Upper lobe of left lung (tissue), 6 donors: ENCODE measurements at regions not wholly inside any gene's neighbourhood (a gene's known extent, or its start where the extent isn't known, plus 50 kb on each side); places are given as distances from the start of the nearest gene placed in this dataset.
"Not testable (repeated sequence)": the region's sequence is repeated elsewhere in the genome, so short reads cannot be mapped to it uniquely, and the experiment has no call there.

Source experiments
- ATAC-seq, 2 donors: fragments of 200-7000 bp; cut with Tn5 transposase; one replicate each; pipeline ENCODE4 v1.9.1; 2022; ENCODE audit warnings: mild to moderate bottlenecking in 2 of 2, moderate library complexity in 2 of 2; ENCODE audit not compliant: low FRiP score in 2 of 2
- DNase-seq, 2 donors: peaks; one replicate each; pipeline ENCODE4 v3.0.0-alpha.2; 2019 to 2020
- H3K27ac ChIP-seq, 4 donors: fragments of 200-600 bp; sonication (generic); one replicate each; pipeline ENCODE4 v1.5.1; 2016 to 2019
- H3K27me3 ChIP-seq, 4 donors: fragments of 200-600 bp; sonication (generic); one replicate each; pipeline ENCODE4 v1.5.1; 2017 to 2019
- H3K36me3 ChIP-seq, 4 donors: fragments of 200-600 bp; sonication (generic); one replicate each; pipeline ENCODE4 v1.5.1; 2016 to 2019
- H3K4me1 ChIP-seq, 4 donors: fragments of 200-600 bp; sonication (generic); one replicate each; pipeline ENCODE4 v1.5.1; 2018 to 2019
- H3K4me3 ChIP-seq, 4 donors: fragments of 200-600 bp; sonication (generic); one replicate each; pipeline ENCODE4 v1.5.1; 2017 to 2019; ENCODE audit warnings: mild to moderate bottlenecking in 2 of 4, moderate library complexity in 1 of 4
- H3K9me3 ChIP-seq, 4 donors: fragments of 200-600 bp; sonication (generic); one replicate each; pipeline ENCODE4 v1.5.1; 2018 to 2019
- EP300 ChIP-seq, 4 donors: sonication (generic); formaldehyde crosslinking; IDR thresholded peaks; one replicate each; pipeline ENCODE4 v1.5.1; 2017; ENCODE audit warnings: antibody characterized with exemption in 4 of 4, control low read depth in 2 of 4
- POLR2A ChIP-seq, 4 donors: fragments of 450-650 bp; IDR thresholded peaks; one replicate each; pipeline ENCODE4 v1.5.1; 2016 to 2017; ENCODE audit warnings: antibody characterized with exemption in 4 of 4, mild to moderate bottlenecking in 2 of 4
- POLR2AphosphoS5 ChIP-seq, 2 donors: sonication (generic); formaldehyde crosslinking; IDR thresholded peaks; one replicate each; pipeline ENCODE4 v1.5.1; 2017; ENCODE audit warnings: antibody characterized with exemption in 2 of 2
- WGBS, 2 donors: methylation state at CpG; one replicate each; pipeline ENCODE4 v1.1.5; 2017 to 2018; 5-methylcytosine and 5-hydroxymethylcytosine counted together
- TF ChIP-seq, protein P1 (sequence below), 6 experiments: fragments of 450-650 bp in 4 of 6; fragments of 200-600 bp in 2 of 6; sonication (generic) in 2 of 6; IDR thresholded peaks; one replicate each; pipeline ENCODE4 v1.5.1; 2016 to 2019; ENCODE audit warnings: antibody characterized with exemption in 6 of 6
- donor health status: DM: no; HTN: no; CAD: no; lungs with moderate emphysema.
- donor health status: DM: no; HTN: yes; CAD: no; lungs with severe emphysema.

DNA sequence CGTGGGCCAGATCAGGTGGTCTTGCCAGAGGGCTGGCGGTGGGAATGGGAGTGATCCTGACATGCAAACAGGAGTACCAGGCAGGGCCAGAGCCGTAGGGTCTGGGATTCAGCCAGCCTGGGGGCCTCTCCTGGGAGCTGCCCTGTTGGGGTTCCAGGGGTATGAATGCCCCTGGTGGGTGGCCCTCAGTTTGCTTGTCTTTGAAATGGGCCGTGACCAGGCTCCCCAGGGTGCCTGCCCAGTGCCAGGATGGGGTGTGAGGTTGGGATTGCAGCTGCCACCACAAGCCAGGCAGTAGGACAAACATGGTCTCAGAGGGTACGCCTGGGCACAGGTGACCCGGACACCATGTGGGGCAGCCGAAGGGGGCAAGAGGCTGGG is 168.8 kb downstream of the KIF26A start:
- Histone ChIP-seq H3K36me3 (no peaks in the 10 kb centered on the region), H3K27ac (no peak overlapping the region), H3K4me3 (no peak overlapping the region), H3K9me3 (no peaks in the 10 kb centered on the region), H3K4me1 (no peaks in the 10 kb centered on the region), H3K27me3 (no peaks in the 10 kb centered on the region)
- WGBS, 2 donors: 80 to 94% methylated on average over 5 to 7 of the region's 7 CpGs
- DNase-seq: peak in 1 of 2 donors; percentile 22
- ATAC-seq: no peak
- TF ChIP-seq, protein P1, sequence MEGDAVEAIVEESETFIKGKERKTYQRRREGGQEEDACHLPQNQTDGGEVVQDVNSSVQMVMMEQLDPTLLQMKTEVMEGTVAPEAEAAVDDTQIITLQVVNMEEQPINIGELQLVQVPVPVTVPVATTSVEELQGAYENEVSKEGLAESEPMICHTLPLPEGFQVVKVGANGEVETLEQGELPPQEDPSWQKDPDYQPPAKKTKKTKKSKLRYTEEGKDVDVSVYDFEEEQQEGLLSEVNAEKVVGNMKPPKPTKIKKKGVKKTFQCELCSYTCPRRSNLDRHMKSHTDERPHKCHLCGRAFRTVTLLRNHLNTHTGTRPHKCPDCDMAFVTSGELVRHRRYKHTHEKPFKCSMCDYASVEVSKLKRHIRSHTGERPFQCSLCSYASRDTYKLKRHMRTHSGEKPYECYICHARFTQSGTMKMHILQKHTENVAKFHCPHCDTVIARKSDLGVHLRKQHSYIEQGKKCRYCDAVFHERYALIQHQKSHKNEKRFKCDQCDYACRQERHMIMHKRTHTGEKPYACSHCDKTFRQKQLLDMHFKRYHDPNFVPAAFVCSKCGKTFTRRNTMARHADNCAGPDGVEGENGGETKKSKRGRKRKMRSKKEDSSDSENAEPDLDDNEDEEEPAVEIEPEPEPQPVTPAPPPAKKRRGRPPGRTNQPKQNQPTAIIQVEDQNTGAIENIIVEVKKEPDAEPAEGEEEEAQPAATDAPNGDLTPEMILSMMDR (IDR thresholded peaks at IDR 0.05): no peak
- no peak for TF ChIP-seq POLR2AphosphoS5 (IDR thresholded peaks at IDR 0.05)
- TF ChIP-seq POLR2A (IDR thresholded peaks at IDR 0.05): no peak
- TF ChIP-seq EP300 (IDR thresholded peaks at IDR 0.05): no peak

DNA sequence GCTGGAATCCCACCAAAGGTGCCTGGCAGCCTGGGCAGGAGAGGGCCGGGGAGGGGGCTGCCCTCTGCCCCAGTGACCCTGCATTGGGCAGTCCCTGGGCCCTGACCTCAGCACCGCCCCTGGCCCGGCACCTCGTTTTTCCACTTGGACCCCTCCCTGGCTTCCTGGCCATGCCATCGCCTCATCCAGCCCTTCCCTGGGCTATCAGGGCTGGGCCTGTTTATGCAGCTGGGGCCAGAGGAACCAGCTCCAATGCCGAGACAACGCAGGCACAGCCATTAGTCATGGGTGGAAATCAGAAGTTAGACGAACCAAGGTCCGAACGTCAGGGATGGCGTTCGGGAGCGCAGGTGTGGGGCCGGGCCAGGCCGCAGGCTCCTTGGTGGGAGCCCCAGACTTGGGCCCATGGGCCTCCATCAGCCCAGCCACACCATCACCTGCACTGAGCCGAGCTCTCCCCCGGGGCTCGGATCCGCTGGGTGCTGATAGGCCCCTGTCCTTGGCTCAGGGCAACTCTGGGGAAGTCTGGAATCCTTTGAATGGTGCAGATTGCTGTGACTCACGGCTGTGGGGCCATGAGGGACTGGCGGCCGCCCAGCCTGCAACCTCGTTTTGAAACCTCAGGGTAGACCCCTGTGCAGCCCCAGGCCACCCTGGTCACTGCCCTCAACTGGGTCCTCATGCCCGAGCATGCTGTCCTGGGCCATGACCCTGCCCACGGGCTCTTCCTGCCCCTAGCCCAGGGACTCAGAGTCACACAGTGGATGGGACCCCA is 169.4 kb downstream of the KIF26A start:
- DNase-seq (peak in 1 of 2 donors; percentile 71), ATAC-seq (no peak)
- WGBS, 2 donors: 91 to 98% methylated on average over 10 to 21 of the region's 25 CpGs
- TF ChIP-seq POLR2A (IDR thresholded peaks at IDR 0.05) (no peak), EP300 (IDR thresholded peaks at IDR 0.05) (no peak), POLR2AphosphoS5 (IDR thresholded peaks at IDR 0.05) (no peak)
- TF ChIP-seq, protein P1 (IDR thresholded peaks at IDR 0.05): no peak
- H3K4me1 ChIP-seq: no peaks in the 10 kb centered on the region
- H3K27ac ChIP-seq: no peak overlapping the region
- no peaks in the 10 kb centered on the region for H3K27me3 ChIP-seq
- H3K4me3 ChIP-seq: no peak overlapping the region
- no peaks in the 10 kb centered on the region for H3K36me3 ChIP-seq
- H3K9me3 ChIP-seq: no peaks in the 10 kb centered on the region

DNA sequence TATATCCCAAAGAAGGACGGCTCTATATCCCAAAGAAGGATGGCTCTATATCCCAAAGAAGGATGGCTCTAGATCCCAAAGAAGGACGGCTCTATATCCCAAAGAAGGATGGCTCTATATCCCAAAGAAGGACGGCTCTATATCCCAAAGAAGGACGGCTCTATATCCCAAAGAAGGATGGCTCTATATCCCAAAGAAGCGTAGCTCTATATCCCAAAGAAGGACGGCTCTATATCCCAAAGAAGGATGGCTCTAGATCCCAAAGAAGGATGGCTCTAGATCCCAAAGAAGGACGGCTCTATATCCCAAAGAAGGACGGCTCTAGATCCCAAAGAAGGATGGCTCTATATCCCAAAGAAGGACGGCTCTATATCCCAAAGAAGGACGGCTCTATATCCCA is 170.1 kb downstream of the KIF26A start:
- not testable (repeated sequence) for H3K27me3 ChIP-seq, ATAC-seq, H3K4me3 ChIP-seq, H3K9me3 ChIP-seq, DNase-seq, H3K36me3 ChIP-seq, H3K4me1 ChIP-seq, H3K27ac ChIP-seq
- WGBS, 2 donors: 52 to 86% methylated on average over 9 to 10 of the region's 10 CpGs

DNA sequence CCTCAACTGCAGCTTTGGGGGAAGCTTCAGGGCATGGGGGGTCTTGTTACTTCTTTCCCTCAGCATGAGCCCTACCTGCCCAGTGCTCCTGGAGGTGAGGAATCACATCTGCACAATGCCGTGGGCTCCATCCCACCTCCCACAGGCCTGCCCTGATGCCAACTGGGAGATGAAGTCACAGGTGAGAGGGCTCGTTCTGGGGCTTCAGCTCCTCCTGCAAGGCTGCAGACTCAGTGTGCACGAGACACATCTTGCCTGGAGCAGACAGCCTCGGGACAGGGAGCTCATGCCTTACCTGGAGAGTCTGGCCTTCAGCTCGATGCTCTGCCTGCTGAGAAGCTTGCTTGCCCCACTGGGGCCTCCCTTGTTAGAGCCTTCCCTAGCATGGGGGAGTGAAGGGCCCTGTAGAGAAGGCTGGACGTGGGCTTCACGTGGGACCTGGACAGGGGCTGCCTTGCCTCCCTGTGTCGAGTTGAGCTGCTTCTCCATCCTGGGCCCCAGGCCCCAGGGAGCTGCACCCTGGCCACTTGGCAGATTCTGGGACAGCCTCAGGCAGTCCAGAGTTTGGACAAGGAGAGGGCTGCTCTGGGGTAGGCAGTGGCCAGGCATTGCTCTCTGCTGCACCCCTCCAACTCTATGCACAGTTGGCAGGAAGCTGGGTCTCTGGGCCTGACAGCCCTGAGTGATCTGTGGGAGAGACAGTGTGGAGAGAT is 171.4 kb downstream of the KIF26A start:
- DNase-seq (peak in 1 of 2 donors; percentile 20), ATAC-seq (no peak)
- no peaks in the 10 kb centered on the region for H3K4me1 ChIP-seq
- no peak overlapping the region for H3K4me3 ChIP-seq
- H3K27ac ChIP-seq: no peak overlapping the region
- no peaks in the 10 kb centered on the region for H3K27me3 ChIP-seq
- no peaks in the 10 kb centered on the region for H3K9me3 ChIP-seq
- 92% methylated on average over 8 of the region's 8 CpGs; no CpG with 5 or more reads in 1 of the 2 donors for whole genome bisulfite sequencing, 2 donors
- H3K36me3 ChIP-seq: no peaks in the 10 kb centered on the region
- TF ChIP-seq, protein P1 (IDR thresholded peaks at IDR 0.05): no peak
- TF ChIP-seq EP300 (IDR thresholded peaks at IDR 0.05) (no peak), POLR2A (IDR thresholded peaks at IDR 0.05) (no peak), POLR2AphosphoS5 (IDR thresholded peaks at IDR 0.05) (no peak)

DNA sequence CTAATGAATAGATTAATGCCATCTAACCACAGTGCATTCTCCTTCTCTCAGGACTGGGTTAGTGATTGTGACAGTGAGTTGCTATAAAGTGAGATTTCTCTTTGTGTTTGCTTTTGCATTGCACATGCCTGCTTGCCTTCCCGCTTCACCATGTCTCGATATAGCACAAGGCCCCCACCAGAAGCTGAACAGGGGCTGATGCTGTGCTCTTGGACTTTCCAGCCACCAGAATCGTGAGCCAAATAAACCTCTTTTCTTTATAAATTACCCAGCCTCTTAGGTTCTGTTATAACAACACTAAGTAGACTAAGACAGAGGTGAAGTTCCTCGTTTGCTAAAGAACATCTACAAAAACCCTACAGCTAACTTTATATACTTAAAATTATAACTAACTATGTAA is 173.0 kb downstream of the KIF26A start:
- no peak overlapping the region for H3K4me3 ChIP-seq
- no peaks in the 10 kb centered on the region for H3K27me3 ChIP-seq
- H3K4me1 ChIP-seq: no peaks in the 10 kb centered on the region
- no peak for TF ChIP-seq POLR2A (IDR thresholded peaks at IDR 0.05)
- TF ChIP-seq POLR2AphosphoS5 (IDR thresholded peaks at IDR 0.05): no peak
- TF ChIP-seq EP300 (IDR thresholded peaks at IDR 0.05): no peak
- TF ChIP-seq, protein P1 (IDR thresholded peaks at IDR 0.05): no peak
- ATAC-seq (no peak), DNase-seq (no peak)
- no peaks in the 10 kb centered on the region for H3K9me3 ChIP-seq
- H3K27ac ChIP-seq: no peak overlapping the region
- H3K36me3 ChIP-seq: no peaks in the 10 kb centered on the region
- 65 to 71% methylated on average over 4 of the region's 4 CpGs for WGBS, 2 donors
